ENCODE measurements at regions not wholly inside any gene's neighbourhood (a gene's known extent, or its start where the extent isn't known, plus 50 kb on each side); places are given as distances from the start of the nearest gene placed in this dataset.
"Not testable (repeated sequence)": the region's sequence is repeated elsewhere in the genome, so short reads cannot be mapped to it uniquely, and the experiment has no call there.

DNA sequence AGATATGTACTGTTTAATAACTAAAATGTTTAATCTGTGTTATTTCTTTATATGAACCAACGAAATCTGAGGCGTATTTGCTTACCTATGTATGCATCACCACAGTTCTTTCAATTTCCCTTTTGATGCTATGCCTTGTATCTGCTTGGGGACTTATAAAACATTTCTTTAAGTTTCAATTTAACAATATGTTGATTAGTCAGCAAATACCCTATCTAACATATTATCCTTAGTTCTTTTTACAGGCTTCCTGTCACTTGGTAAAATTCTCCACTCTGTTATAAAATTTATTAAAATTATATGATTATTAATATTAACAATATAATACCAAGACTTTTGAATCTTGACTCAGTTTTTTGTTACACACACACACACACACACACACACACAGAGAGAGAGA, 174.3 kb downstream of the CPS1 start:
- FAIRE-seq, result no peak
- TF ChIP-seq POLR2AphosphoS5 (IDR thresholded peaks at IDR 0.05; ENCODE audit: low read depth, low read length) (no peak), TAF1 (IDR thresholded peaks at IDR 0.05; ENCODE audit: low read depth, low read length) (no peak), PAX5 (IDR thresholded peaks at IDR 0.05; ENCODE audit: insufficient read depth, low read length, severe bottlenecking) (no peak), POU2F2 (IDR thresholded peaks at IDR 0.05; ENCODE audit: low read depth, low read length) (no peak), POLR2A (IDR thresholded peaks at IDR 0.05; ENCODE audit: low read depth, low read length) (no peak), SPI1 (IDR thresholded peaks at IDR 0.05; ENCODE audit: low read depth, low read length) (no peak)
- DNase-seq (ENCODE audit: insufficient read length, low spot score), result no peak

- FAIRE-seq, result not testable (repeated sequence)
Observed at GRCh38 chr2:210746826-210747225, 190.4 kb downstream of the CPS1 start.

DNA sequence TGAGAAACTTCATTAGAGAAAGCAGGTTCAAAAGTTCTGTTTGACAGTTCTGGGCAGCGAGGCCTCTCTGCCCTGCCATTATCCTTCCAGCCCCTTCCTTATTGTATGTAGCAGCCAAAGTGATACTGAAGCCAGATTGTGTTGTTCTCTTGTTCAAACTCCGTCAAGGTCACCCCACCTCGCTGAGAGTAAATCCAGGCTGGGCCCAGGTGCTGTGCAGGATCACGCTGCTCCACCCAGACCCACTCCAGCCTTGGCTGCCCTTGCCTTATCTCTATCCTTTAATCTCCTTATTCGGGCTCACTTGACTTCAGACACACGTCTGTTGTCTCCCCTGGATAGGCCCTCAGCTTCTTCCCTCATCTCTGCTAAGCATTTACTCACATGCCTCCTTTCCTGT, 196.1 kb downstream of the CPS1 start:
- TF ChIP-seq POLR2A (IDR thresholded peaks at IDR 0.05; ENCODE audit: low read depth, low read length) (no peak), POU2F2 (IDR thresholded peaks at IDR 0.05; ENCODE audit: low read depth, low read length) (no peak), POLR2AphosphoS5 (IDR thresholded peaks at IDR 0.05; ENCODE audit: low read depth, low read length) (no peak), SPI1 (IDR thresholded peaks at IDR 0.05; ENCODE audit: low read depth, low read length) (no peak), TAF1 (IDR thresholded peaks at IDR 0.05; ENCODE audit: low read depth, low read length) (no peak), PAX5 (IDR thresholded peaks at IDR 0.05; ENCODE audit: insufficient read depth, low read length, severe bottlenecking) (no peak)
- FAIRE-seq (no peak), DNase-seq (ENCODE audit: insufficient read length, low spot score) (no peak)

More at GRCh38 chr2:210746826-210747225, 190.4 kb downstream of the CPS1 start:
- not testable (repeated sequence) for DNase-seq (ENCODE audit: insufficient read length, low spot score)

GRCh38 chr2:210753386-210753785, 197.0 kb downstream of the CPS1 start:
- FAIRE-seq, result no peak
- no peak for DNase-seq (ENCODE audit: insufficient read length, low spot score)

GRCh38 chr2:210756855-210757254, 200.5 kb downstream of the CPS1 start:
- DNase-seq (ENCODE audit: insufficient read length, low spot score), result no peak
- TF ChIP-seq PAX5 (IDR thresholded peaks at IDR 0.05; ENCODE audit: insufficient read depth, low read length, severe bottlenecking) (no peak), POU2F2 (IDR thresholded peaks at IDR 0.05; ENCODE audit: low read depth, low read length) (no peak), SPI1 (IDR thresholded peaks at IDR 0.05; ENCODE audit: low read depth, low read length) (no peak), POLR2AphosphoS5 (IDR thresholded peaks at IDR 0.05; ENCODE audit: low read depth, low read length) (no peak), TAF1 (IDR thresholded peaks at IDR 0.05; ENCODE audit: low read depth, low read length) (no peak)
- no peak for FAIRE-seq

More at GRCh38 chr2:210753386-210753785, 197.0 kb downstream of the CPS1 start:
- no peak for TF ChIP-seq SPI1 (IDR thresholded peaks at IDR 0.05; ENCODE audit: low read depth, low read length)
- no peak for TF ChIP-seq POU2F2 (IDR thresholded peaks at IDR 0.05; ENCODE audit: low read depth, low read length)
- TF ChIP-seq TAF1 (IDR thresholded peaks at IDR 0.05; ENCODE audit: low read depth, low read length), result no peak
- no peak for TF ChIP-seq POLR2A (IDR thresholded peaks at IDR 0.05; ENCODE audit: low read depth, low read length)
- TF ChIP-seq PAX5 (IDR thresholded peaks at IDR 0.05; ENCODE audit: insufficient read depth, low read length, severe bottlenecking), result no peak
- no peak for TF ChIP-seq POLR2AphosphoS5 (IDR thresholded peaks at IDR 0.05; ENCODE audit: low read depth, low read length)

DNA sequence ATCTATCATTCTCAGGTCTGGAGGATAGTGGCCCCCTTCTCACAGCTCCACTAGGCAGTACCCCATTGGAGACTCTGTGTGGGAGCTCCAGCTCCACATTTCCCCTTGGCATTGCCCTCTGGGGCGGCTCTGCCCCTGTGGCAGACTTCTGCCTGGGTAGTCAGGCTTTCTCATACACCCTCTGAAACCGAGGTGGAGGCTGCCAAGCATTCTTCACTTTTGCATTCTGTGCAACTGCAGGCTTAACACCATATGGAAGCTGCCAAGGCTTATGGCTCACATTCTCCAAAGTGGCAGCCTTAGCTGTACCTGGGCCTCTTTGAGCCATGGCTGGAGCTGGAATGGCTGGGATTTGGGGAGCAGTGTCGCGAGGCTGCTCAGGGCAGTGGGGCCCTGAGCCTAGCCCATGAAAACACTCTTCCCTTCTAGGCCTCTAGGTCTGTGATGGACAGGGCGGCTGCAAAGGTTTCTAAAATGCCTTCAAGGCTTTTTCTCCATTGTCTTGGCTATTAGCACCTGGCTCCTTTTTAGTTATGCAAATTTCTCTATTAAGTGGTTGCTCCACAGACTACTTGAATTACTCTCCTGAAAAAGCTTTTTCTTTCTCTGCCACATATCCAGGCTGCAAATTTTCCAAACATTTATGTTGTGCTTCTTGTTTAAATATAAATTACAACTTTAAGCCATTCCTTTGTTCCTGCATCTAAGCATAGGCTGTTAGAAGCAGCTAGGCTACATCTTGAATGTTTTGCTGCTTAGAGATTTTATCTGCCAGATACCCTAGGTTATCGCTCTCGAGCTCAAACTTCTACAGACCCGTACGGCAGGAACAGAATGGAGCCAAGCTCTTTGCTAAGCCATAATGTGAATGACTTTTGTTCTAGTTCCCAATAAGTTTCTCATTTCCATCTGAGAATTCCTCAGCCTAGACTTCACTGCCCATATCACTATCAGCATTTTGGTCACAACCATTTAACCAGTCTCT, 206.5 kb downstream of the CPS1 start:
- no peak for FAIRE-seq
- DNase-seq (ENCODE audit: insufficient read length, low spot score), result no peak
- TF ChIP-seq POLR2A (IDR thresholded peaks at IDR 0.05; ENCODE audit: low read depth, low read length) (no peak), TAF1 (IDR thresholded peaks at IDR 0.05; ENCODE audit: low read depth, low read length) (no peak), PAX5 (IDR thresholded peaks at IDR 0.05; ENCODE audit: insufficient read depth, low read length, severe bottlenecking) (no peak), POLR2AphosphoS5 (IDR thresholded peaks at IDR 0.05; ENCODE audit: low read depth, low read length) (no peak), SPI1 (IDR thresholded peaks at IDR 0.05; ENCODE audit: low read depth, low read length) (no peak), POU2F2 (IDR thresholded peaks at IDR 0.05; ENCODE audit: low read depth, low read length) (no peak)

- DNase-seq (ENCODE audit: insufficient read length, low spot score), result no peak
- TF ChIP-seq SPI1 (IDR thresholded peaks at IDR 0.05; ENCODE audit: low read depth, low read length) (no peak), PAX5 (IDR thresholded peaks at IDR 0.05; ENCODE audit: insufficient read depth, low read length, severe bottlenecking) (no peak), POLR2AphosphoS5 (IDR thresholded peaks at IDR 0.05; ENCODE audit: low read depth, low read length) (no peak), POLR2A (IDR thresholded peaks at IDR 0.05; ENCODE audit: low read depth, low read length) (no peak), POU2F2 (IDR thresholded peaks at IDR 0.05; ENCODE audit: low read depth, low read length) (no peak), TAF1 (IDR thresholded peaks at IDR 0.05; ENCODE audit: low read depth, low read length) (no peak)
- FAIRE-seq, result no peak
Observed at GRCh38 chr2:210768329-210768910, 212.0 kb downstream of the CPS1 start.

DNA sequence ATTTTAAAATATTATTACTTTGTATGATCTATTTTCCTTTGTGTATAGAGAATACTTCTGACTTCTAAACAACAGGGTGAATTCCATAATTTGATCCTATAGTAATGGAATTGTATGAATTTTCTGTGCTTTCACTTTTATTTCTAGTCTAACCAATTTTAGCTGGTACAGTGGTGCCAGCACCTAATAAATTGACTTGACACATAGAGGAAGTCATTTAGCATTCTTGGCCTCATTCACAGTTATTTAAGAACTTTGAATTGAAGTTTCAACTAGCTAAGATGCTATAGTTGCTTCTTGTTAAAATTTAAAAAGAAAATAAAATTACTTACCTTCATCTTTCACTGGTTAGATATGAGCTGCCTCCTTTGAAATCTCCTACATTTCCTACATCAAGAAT, 220.4 kb downstream of the CPS1 start:
- FAIRE-seq (no peak), DNase-seq (ENCODE audit: insufficient read length, low spot score) (no peak)
- TF ChIP-seq PAX5 (IDR thresholded peaks at IDR 0.05; ENCODE audit: insufficient read depth, low read length, severe bottlenecking) (no peak), SPI1 (IDR thresholded peaks at IDR 0.05; ENCODE audit: low read depth, low read length) (no peak), POU2F2 (IDR thresholded peaks at IDR 0.05; ENCODE audit: low read depth, low read length) (no peak), POLR2AphosphoS5 (IDR thresholded peaks at IDR 0.05; ENCODE audit: low read depth, low read length) (no peak), POLR2A (IDR thresholded peaks at IDR 0.05; ENCODE audit: low read depth, low read length) (no peak), TAF1 (IDR thresholded peaks at IDR 0.05; ENCODE audit: low read depth, low read length) (no peak)

- FAIRE-seq (no peak), DNase-seq (ENCODE audit: insufficient read length, low spot score) (no peak)
- TF ChIP-seq PAX5 (IDR thresholded peaks at IDR 0.05; ENCODE audit: insufficient read depth, low read length, severe bottlenecking), result no peak
- TF ChIP-seq POLR2AphosphoS5 (IDR thresholded peaks at IDR 0.05; ENCODE audit: low read depth, low read length), result no peak
Observed at GRCh38 chr2:210782222-210782621, 225.8 kb downstream of the CPS1 start.

- FAIRE-seq; DNase-seq (ENCODE audit: insufficient read length, low spot score): not testable (repeated sequence)
Observed at GRCh38 chr2:210787831-210788230, 231.4 kb downstream of the CPS1 start.
